H1 (cell line): ENCODE measurements at regions not wholly inside any gene's neighbourhood (a gene's known extent, or its start where the extent isn't known, plus 50 kb on each side); places are given as distances from the start of the nearest gene placed in this dataset.

Experiments used
- CTCF ChIA-PET: fragments of 300-600 bp; sonication (Branson Sonifier 250); formaldehyde crosslinking; loops from one replicate; lab custom pipeline; 2021; ENCODE audit not compliant: partially characterized antibody; lab: Charles Lee
- POLR2A ChIA-PET: fragments of 300-600 bp; sonication (Branson Sonifier 250); formaldehyde crosslinking; loops from one replicate; lab custom pipeline; 2021; ENCODE audit warnings: inconsistent platforms; ENCODE audit not compliant: partially characterized antibody; lab: Charles Lee
- DNase-seq, 2 experiments: peaks; one replicate each; pipeline versions ENCODE4 v3.0.0 to v3.0.0-alpha.2; 2010 to 2022; ENCODE audit warnings: low spot score in 2 of 2, low read depth in 1 of 2, mixed read lengths in 1 of 2
- FAIRE-seq: peaks from 2 replicates; lab custom pipeline; 2011; peaks lifted over from hg19 to GRCh38; lab: Jason Lieb, UNC
- H2AFZ ChIP-seq: 2 replicates; pipeline ENCODE4 v1.8.1; 2012; ENCODE audit warnings: low read length, inconsistent platforms
- H2AK5ac ChIP-seq: 2 replicates; pipeline ENCODE4 v1.6.1; 2013; ENCODE audit warnings: low read depth, low read length
- H2BK120ac ChIP-seq: replicated peaks from 2 replicates; pipeline ENCODE3; 2013; ENCODE audit warnings: low read depth, low read length, inconsistent platforms
- H2BK12ac ChIP-seq: 2 replicates; pipeline ENCODE4 v1.6.1; 2013; ENCODE audit warnings: low read depth, low read length
- H2BK15ac ChIP-seq: 2 replicates; pipeline ENCODE4 v1.6.1; 2013; ENCODE audit warnings: low read length
- H2BK20ac ChIP-seq: 2 replicates; pipeline ENCODE4 v1.6.1; 2013; ENCODE audit warnings: low read length
- H2BK5ac ChIP-seq: 2 replicates; pipeline ENCODE4 v1.6.1; 2013; ENCODE audit warnings: low read depth, low read length
- H3K14ac ChIP-seq: 2 replicates; pipeline ENCODE4 v1.6.1; 2013; ENCODE audit warnings: inconsistent platforms; ENCODE audit not compliant: insufficient read length
- H3K18ac ChIP-seq: 2 replicates; pipeline ENCODE4 v1.6.1; 2013; ENCODE audit warnings: low read length; ENCODE audit errors: extremely low read depth
- H3K23ac ChIP-seq: 2 replicates; pipeline ENCODE4 v1.6.1; 2013; ENCODE audit warnings: inconsistent platforms; ENCODE audit not compliant: insufficient read length
- H3K23me2 ChIP-seq: 2 replicates; pipeline ENCODE4 v1.6.1; 2013; ENCODE audit warnings: low read depth, low read length
- H3K27ac ChIP-seq: 2 replicates; pipeline ENCODE4 v1.6.1; 2011; ENCODE audit warnings: low read depth, low read length, inconsistent platforms
- H3K27me3 ChIP-seq, 4 experiments: replicated peaks in 1 of 4; 1 replicate in 1 of 4; 2 replicates in 3 of 4; pipeline versions ENCODE4 v1.6.1 to v1.8.1; 2011 to 2013; ENCODE audit warnings: low read length in 3 of 4, mild to moderate bottlenecking in 3 of 4, inconsistent platforms in 2 of 4, mixed read lengths in 2 of 4, moderate library complexity in 1 of 4; ENCODE audit not compliant: control insufficient read depth in 3 of 4, insufficient read depth in 3 of 4; ENCODE audit errors: extremely low read depth in 1 of 4
- H3K36me3 ChIP-seq, 4 experiments: 2 replicates each; pipeline versions ENCODE4 v1.6.1 to v1.8.1; 2011 to 2013; ENCODE audit warnings: mild to moderate bottlenecking in 4 of 4, low read length in 3 of 4, moderate library complexity in 2 of 4, control low read depth in 1 of 4, inconsistent platforms in 1 of 4; ENCODE audit not compliant: insufficient read depth in 4 of 4, control insufficient read depth in 2 of 4
- H3K4ac ChIP-seq: replicated peaks from 2 replicates; pipeline ENCODE3; 2013; ENCODE audit warnings: low read length, low read depth, mixed read lengths, inconsistent platforms; ENCODE audit not compliant: insufficient read length
- H3K4me1 ChIP-seq, 4 experiments: replicated peaks in 1 of 4; 1 replicate in 1 of 4; 2 replicates in 3 of 4; pipeline versions ENCODE4 v1.6.1 to v1.8.1; 2011 to 2013; ENCODE audit warnings: low read length in 3 of 4, inconsistent platforms in 2 of 4, mixed read lengths in 1 of 4; ENCODE audit not compliant: insufficient read depth in 4 of 4, control insufficient read depth in 3 of 4
- H3K4me2 ChIP-seq, 2 experiments: 2 replicates each; pipeline versions ENCODE4 v1.6.1 to v1.8.1; 2011 to 2013; ENCODE audit warnings: low read depth in 2 of 2, low read length in 2 of 2, control low read depth in 1 of 2, inconsistent platforms in 1 of 2, mild to moderate bottlenecking in 1 of 2; ENCODE audit not compliant: insufficient read depth in 1 of 2
- H3K4me3 ChIP-seq, 4 experiments: fragments of 200-600, 300-600 bp in 1 of 4; sonication (generic), shearing (Covaris generic), sonication (Bioruptor Twin) in 1 of 4; 2 replicates each; pipeline versions ENCODE4 v1.5.1 to v1.8.1; 2011 to 2016; ENCODE audit warnings: low read length in 4 of 4, low read depth in 3 of 4, control low read depth in 2 of 4, inconsistent platforms in 2 of 4, mild to moderate bottlenecking in 2 of 4, mixed read lengths in 1 of 4, moderate library complexity in 1 of 4; ENCODE audit not compliant: insufficient read depth in 2 of 4; ENCODE audit errors: extremely low read depth in 1 of 4
- H3K56ac ChIP-seq: replicated peaks from 2 replicates; pipeline ENCODE3; 2013; ENCODE audit warnings: low read depth, mild to moderate bottlenecking, mixed read lengths, low read length, inconsistent platforms; ENCODE audit not compliant: insufficient read length
- H3K79me1 ChIP-seq: 2 replicates; pipeline ENCODE4 v1.6.1; 2013; ENCODE audit warnings: low read depth, low read length, control low read depth
- H3K79me2 ChIP-seq, 2 experiments: 2 replicates each; pipeline versions ENCODE4 v1.6.1 to v1.8.1; 2012 to 2013; ENCODE audit warnings: low read length in 2 of 2, mild to moderate bottlenecking in 2 of 2, inconsistent platforms in 1 of 2; ENCODE audit not compliant: insufficient read depth in 2 of 2, control insufficient read depth in 1 of 2
- H3K9ac ChIP-seq, 4 experiments: replicated peaks in 1 of 4; 1 replicate in 1 of 4; 2 replicates in 3 of 4; pipeline versions ENCODE4 v1.6.1 to v1.8.1; 2011 to 2013; ENCODE audit warnings: low read depth in 3 of 4, low read length in 3 of 4, control low read depth in 2 of 4, mild to moderate bottlenecking in 2 of 4, moderate library complexity in 2 of 4, inconsistent platforms in 1 of 4; ENCODE audit errors: extremely low read depth in 1 of 4
- H3K9me3 ChIP-seq, 2 experiments: 2 replicates each; pipeline versions ENCODE4 v1.6.1 to v1.8.1; 2012 to 2013; ENCODE audit warnings: mild to moderate bottlenecking in 2 of 2, moderate library complexity in 2 of 2, control low read depth in 1 of 2, inconsistent platforms in 1 of 2, low read depth in 1 of 2, low read length in 1 of 2, mixed read lengths in 1 of 2; ENCODE audit not compliant: insufficient read depth in 2 of 2
- H4K20me1 ChIP-seq, 2 experiments: replicated peaks in 1 of 2; 2 replicates each; pipeline versions ENCODE3 to v1.8.1; 2011 to 2013; ENCODE audit warnings: inconsistent platforms in 2 of 2, low read length in 2 of 2, mild to moderate bottlenecking in 1 of 2; ENCODE audit not compliant: insufficient read depth in 2 of 2, control insufficient read depth in 1 of 2
- H4K5ac ChIP-seq: 2 replicates; pipeline ENCODE4 v1.6.1; 2013; ENCODE audit warnings: low read length, low read depth, mixed read lengths, inconsistent platforms; ENCODE audit not compliant: insufficient read length
- H4K8ac ChIP-seq: 2 replicates; pipeline ENCODE4 v1.8.0; 2013; ENCODE audit warnings: mild to moderate bottlenecking, moderate library complexity, low read length, inconsistent platforms; ENCODE audit not compliant: insufficient read depth; ENCODE audit errors: extremely low read depth
- H4K91ac ChIP-seq: replicated peaks from 2 replicates; pipeline ENCODE3; 2013; ENCODE audit warnings: low read length, mixed read lengths, inconsistent platforms; ENCODE audit not compliant: insufficient read length
- GTF2F1 ChIP-seq: IDR thresholded peaks from 2 replicates; pipeline ENCODE4 v1.6.1; 2012; ENCODE audit warnings: low read depth, low read length, improper control_type of control experiment, borderline replicate concordance
- NRF1 ChIP-seq: IDR thresholded peaks from 2 replicates; pipeline ENCODE4 v1.6.1; 2011; ENCODE audit warnings: mild to moderate bottlenecking, low read depth, low read length, improper control_type of control experiment
- TBP ChIP-seq: IDR thresholded peaks from 2 replicates; pipeline ENCODE4 v1.6.1; 2011; ENCODE audit warnings: low read depth, low read length, improper control_type of control experiment
- WGBS, 2 experiments: shearing (Covaris generic) in 1 of 2; methylation state at CpG; one replicate each; pipeline versions ENCODE4 v1.1.6 to v1.1.7; 2013 to 2015; ENCODE audit warnings: low lambda C conversion rate in 2 of 2, mixed read lengths in 2 of 2, inconsistent platforms in 1 of 2, low coverage in 1 of 2, missing lambda C conversion rate in 1 of 2; ENCODE audit not compliant: insufficient replicate concordance in 2 of 2, insufficient coverage in 1 of 2, insufficient read length in 1 of 2; ENCODE audit errors: extremely low coverage in 1 of 2, missing lambda C conversion rate in 1 of 2; 5-methylcytosine and 5-hydroxymethylcytosine counted together

DNA sequence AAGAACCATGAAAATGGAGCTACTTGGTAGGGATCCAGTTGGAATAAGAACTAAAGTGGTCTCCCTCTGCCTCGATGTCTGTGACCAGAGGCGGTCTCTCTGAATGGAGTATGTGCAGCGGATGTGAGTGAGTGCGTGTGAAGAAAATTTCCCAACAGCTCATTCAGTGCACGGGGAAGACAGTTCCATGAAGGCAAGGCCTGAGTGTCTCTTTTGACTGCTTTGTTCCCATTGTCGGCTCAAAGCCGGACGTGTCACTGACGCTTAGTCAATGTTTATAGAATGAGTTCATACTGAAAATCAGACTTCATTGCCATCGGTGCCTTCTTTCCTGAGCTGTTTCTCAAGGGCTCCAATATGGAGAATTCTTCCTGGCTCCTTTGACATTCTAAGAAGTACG, 55.3 kb upstream of the GRB10 start:
- TF ChIP-seq TBP = no peak
- TF ChIP-seq GTF2F1 = no peak
- TF ChIP-seq NRF1 = no peak
- TF ChIP-seq, all 59 proteins: peak for 0
- ChIA-PET POLR2A (interaction anchor here (0.7 to 1.5 kb wide), 2 partner anchors 25 to 35 kb away, joined by 3 read pairs; no protein-coding TSS in a partner anchor), CTCF (interaction anchor here (1.3 kb wide), 1 partner anchor 16 kb away, joined by 4 read pairs; no protein-coding TSS in a partner anchor)
- Histone ChIP-seq H3K14ac (no peak overlapping the region), H4K8ac (no peak overlapping the region), H3K9me3 (no peaks in the 10 kb centered on the region), H2AK5ac (no peak overlapping the region), H3K4ac (no peak overlapping the region), H3K4me2 (no peak overlapping the region), H2BK12ac (no peak overlapping the region), H3K18ac (no peak overlapping the region), H3K23me2 (no peaks in the 10 kb centered on the region), H4K91ac (no peak overlapping the region), H3K4me1 (no peaks in the 10 kb centered on the region), H3K27ac (no peak overlapping the region), H2BK5ac (no peak overlapping the region), H4K20me1 (no peaks in the 10 kb centered on the region), H2BK15ac (no peak overlapping the region), H2AFZ (no peak overlapping the region), H2BK120ac (no peak overlapping the region), H3K56ac (no peak overlapping the region), H3K79me2 (no peaks in the 10 kb centered on the region), H3K36me3 (no peaks in the 10 kb centered on the region), H3K9ac (no peak overlapping the region), H3K4me3 (no peak overlapping the region), H3K27me3 (no peaks in the 10 kb centered on the region), H3K79me1 (no peaks in the 10 kb centered on the region), H3K23ac (no peak overlapping the region), H4K5ac (no peak overlapping the region), H2BK20ac (no peak overlapping the region)
- FAIRE-seq = no peak
- no peak for DNase-seq
- WGBS, 2 experiments = 91% methylated on average over 11 of the region's 11 CpGs; no CpG with 5 or more reads in 1 of the 2 experiments
